GM21529 (cell line): ENCODE measurements at regions not wholly inside any gene's neighbourhood (a gene's known extent, or its start where the extent isn't known, plus 50 kb on each side); places are given as distances from the start of the nearest gene placed in this dataset.

Source experiments
- ATAC-seq: cut with Tn5 transposase; IDR thresholded peaks from one replicate; pipeline ENCODE4 v1.9.1; 2021; ENCODE audit not compliant: unreplicated experiment

DNA sequence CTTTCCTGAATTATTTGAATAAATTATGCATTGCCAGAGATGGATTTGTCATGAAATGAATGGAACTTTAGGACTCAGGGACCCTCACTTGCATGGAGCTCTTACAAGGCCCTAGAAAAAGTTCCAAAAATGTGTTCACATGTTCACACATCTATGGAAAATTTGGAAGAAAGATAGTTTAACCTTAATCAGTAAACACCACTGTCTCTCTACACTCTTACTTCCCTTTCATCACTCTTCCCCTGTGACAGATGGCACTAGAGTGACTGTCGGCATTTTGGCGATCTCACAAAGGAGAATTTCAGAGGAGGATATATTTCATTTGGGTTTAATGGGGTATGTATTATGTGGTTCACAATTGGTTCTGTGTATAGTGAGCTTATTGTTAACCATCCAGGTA, 600.8 kb downstream of the IGSF11 start:
- no peak for ATAC-seq

- ATAC-seq = no peak
Observed at GRCh38 chr3:118435851-118436350, 598.7 kb downstream of the IGSF11 start.

DNA sequence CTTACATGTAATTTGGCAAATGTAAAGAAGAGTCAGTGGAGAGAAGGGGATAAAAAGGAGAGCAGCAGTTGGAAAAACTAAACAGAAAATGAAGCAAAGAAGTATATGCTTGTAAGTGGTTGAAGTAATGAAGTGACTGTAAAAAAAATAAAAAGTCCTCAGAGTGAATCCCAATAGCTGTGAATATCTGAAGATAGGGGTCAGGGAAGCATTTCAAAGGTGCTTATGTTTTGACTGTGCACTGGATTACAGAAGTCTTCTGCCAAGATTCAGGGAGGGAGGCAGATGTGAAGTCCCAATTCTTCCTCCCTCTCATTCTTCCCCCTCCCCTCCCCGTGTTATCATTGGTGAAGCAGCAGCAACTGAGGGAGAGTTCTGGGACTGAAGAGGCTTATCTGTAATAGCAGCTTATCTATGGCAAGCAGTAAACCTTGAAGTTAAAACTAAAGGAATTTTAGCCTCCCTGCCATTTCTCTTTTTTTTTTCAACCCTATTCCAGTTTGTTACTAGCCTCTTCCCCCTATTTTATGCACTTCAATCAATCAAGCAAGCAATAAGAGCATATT, 597.9 kb downstream of the IGSF11 start:
- no peak for ATAC-seq

DNA sequence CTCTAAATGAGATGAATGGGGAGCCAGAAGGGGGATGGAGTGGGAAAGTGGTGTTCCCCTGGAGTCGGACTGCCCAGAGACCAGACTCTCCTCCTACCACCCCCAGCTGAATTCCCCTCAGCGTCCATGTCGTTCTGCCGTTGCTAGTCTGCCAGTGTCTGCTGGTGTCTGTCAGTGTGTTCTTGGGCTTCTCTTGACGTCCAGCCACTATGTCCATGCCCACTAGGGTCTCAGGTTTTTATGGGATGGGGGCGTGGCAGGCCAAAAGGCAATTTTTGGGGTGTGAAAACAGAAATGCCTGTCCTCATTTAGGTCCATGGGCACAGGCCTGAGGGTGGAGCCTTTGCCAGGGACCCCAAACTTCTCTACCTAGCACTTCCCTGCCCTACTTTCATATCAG, 589.6 kb downstream of the IGSF11 start:
- no peak for ATAC-seq

DNA sequence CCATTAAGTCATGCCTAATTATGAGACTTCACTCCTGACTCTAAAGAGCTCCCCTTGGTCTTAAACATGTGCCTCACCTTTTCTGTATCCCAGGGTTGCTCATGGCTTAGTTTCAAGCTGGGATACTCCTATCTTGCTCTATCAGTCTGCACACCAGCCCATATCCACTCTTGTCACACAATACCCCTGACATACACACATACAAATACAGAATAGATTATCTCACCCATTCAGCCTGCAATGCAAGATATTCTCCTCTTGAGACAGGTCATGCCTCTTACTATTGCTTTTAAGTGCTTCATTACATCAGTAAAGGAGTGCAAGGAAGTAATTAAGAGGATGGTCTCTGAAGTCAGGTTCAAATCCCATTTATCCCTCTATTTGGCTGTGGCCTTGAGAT, 587.3 kb downstream of the IGSF11 start:
- no peak for ATAC-seq

GRCh38 chr3:118466795-118467330, 567.8 kb downstream of the IGSF11 start:
- ATAC-seq = no peak

DNA sequence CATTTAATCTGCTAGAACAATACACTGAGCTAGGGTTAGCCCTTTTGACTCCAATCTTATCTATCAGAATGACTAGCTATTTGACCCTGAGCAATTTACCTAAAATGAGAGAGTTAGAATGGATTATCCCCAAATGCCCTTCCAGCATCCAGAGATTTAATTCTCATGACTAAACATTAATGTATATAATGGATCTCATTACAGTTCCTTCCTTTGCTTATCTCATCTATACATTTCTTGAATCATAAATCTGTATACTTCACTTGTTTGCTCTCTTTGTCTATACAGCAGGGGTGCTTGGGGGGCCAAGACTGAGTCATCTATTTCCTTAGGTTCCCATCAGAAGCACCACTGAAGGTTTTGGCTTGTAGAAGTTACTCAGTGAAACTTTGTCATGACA, 565.8 kb downstream of the IGSF11 start:
- no peak for ATAC-seq

GRCh38 chr3:118472586-118472985, 562.1 kb downstream of the IGSF11 start:
- no peak for ATAC-seq

DNA sequence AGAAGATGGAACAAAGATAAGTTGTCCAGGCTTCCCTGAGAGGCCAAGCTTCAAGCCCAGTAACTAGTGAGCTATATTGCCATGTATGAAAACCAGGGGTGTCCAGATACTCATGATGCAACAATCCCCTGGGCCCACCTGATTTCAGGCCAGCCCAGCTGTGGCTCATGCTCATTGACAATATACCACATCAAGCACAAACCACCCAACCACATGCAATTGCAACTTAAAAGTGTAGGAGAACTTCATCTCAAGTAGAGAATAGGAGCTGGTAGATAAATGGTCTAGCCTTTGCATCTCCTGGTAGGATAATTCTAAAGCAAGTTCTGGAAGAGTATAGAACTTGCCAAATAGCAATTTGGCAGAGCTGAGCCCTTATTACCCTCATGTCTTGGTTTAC, 561.3 kb downstream of the IGSF11 start:
- ATAC-seq = no peak

- peak; percentile 47 for ATAC-seq
Observed at GRCh38 chr3:118476885-118477618, 557.6 kb downstream of the IGSF11 start.

- no peak for ATAC-seq
Observed at GRCh38 chr3:118477768-118478167, 556.9 kb downstream of the IGSF11 start.

GRCh38 chr3:118478706-118479276, 555.9 kb downstream of the IGSF11 start:
- no peak for ATAC-seq

- ATAC-seq = no peak
Observed at GRCh38 chr3:118479376-118479775, 555.3 kb downstream of the IGSF11 start.

DNA sequence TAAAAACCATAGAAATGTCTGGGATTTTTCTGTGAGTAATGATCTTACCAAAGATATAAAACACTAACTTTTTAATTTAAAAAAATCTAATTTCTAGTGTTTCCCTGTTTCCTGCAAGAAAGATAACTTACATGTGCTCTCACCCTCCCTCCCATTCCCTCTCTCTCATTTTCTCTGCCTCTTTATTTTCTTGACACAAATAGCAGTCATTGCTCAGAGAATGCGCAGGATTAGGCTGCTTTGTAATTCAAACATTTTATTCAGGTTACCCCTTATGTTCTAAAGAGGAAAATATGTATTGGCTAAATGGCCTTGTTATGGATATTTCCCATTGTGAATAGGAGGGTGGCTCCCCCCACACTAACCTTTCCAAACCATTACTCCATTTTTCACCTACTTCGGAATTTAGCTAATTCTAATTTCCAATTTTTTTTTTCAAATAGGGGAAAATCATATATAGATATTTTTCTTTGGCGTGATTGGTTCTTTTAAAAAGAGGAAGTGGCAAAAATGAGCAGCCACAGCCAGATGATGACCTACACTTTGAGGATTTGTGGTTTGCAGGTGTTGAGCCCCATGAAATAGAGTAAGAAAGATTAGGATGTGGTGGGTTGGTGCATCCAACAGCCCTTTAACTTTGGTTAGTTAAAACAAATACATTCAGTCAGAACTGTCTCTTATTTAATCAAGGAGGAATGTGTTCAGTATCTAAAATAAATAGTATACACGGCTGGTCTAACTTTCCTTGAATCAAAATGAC, 554.4 kb downstream of the IGSF11 start:
- ATAC-seq = peak; percentile 47

GRCh38 chr3:118485693-118486092, 549.0 kb downstream of the IGSF11 start:
- peak; percentile 66 for ATAC-seq

- ATAC-seq = no peak
Observed at GRCh38 chr3:118487734-118488133, 546.9 kb downstream of the IGSF11 start.

DNA sequence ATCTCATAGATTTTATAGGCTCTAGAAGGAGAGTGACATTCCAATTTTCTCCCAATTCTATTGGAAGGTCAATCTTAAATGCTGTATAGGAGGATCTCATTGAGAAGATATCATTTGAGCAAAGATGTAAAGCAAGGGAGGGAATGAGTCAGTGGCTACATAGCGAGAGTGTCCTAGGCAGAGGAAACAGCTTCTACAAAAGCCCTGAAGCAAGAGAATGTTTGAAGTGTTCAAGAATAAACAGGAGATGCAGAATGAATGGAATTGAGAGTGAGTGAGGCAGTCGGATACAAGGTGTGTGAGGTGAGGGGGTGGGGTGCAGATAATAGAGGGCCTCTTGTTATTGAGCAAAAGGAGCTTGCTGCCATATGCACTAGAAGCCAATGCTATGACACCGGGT, 545.9 kb downstream of the IGSF11 start:
- ATAC-seq = no peak

DNA sequence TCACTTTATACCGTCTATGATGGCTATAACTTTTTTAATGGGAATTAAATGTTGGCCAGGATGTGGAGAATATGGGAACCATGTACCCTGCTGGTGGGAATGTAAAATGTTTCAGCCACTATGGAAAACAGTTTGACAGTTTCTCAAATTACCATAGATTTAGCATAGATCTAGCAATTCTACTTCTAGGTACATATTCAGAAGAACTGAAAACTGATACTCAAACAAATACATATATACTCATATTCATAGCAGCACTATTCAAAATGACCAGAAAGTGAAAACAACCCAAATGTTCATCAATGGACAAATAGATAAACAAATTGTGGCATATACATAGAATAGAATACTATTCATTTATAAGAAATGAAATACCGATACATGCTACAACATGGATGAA, 539.4 kb downstream of the IGSF11 start:
- ATAC-seq = peak; percentile 54

- ATAC-seq = no peak
Observed at GRCh38 chr3:118497274-118497673, 537.4 kb downstream of the IGSF11 start.

GRCh38 chr3:118501152-118501551, 533.5 kb downstream of the IGSF11 start:
- no peak for ATAC-seq

GRCh38 chr3:118504906-118505305, 529.7 kb downstream of the IGSF11 start:
- no peak for ATAC-seq
